Endothelial cell of umbilical vein (primary cell): ENCODE measurements at regions not wholly inside any gene's neighbourhood (a gene's known extent, or its start where the extent isn't known, plus 50 kb on each side); places are given as distances from the start of the nearest gene placed in this dataset.
A peak's percentile ranks its signal among the peaks of the same experiment; 100 is the strongest.

Source experiments
- BruUV-seq: library from RNA; stranded (reverse); fragments of 400-500 nt; replicated peaks from 2 replicates; lab custom pipeline; 2021; lab: Mats Ljungman, UMichigan
- CTCF ChIA-PET: fragments of 300-600, 350-600 bp; sonication (Branson Sonifier 250); formaldehyde crosslinking; loops from one replicate; lab custom pipeline; 2021; ENCODE audit warnings: antibody characterized with exemption, inconsistent platforms; lab: Charles Lee
- POLR2A ChIA-PET: fragments of 300-600, 350-600 bp; sonication (Branson Sonifier 250); formaldehyde crosslinking; loops from one replicate; lab custom pipeline; 2021; ENCODE audit warnings: antibody characterized with exemption, inconsistent platforms; lab: Charles Lee
- DNase-seq: peaks from one replicate; pipeline ENCODE4 v3.0.0-alpha.2; 2011; ENCODE audit warnings: low read depth, low spot score
- FAIRE-seq: peaks from 2 replicates; lab custom pipeline; 2011; peaks lifted over from hg19 to GRCh38; lab: Jason Lieb, UNC
- H2AFZ ChIP-seq: 2 replicates; pipeline ENCODE4 v1.6.0; 2012; ENCODE audit warnings: low read depth, low read length, control low read depth, inconsistent platforms
- H3K27ac ChIP-seq: 2 replicates; pipeline ENCODE4 v1.5.1; 2011; ENCODE audit warnings: low read depth, mild to moderate bottlenecking, control low read depth, low read length, moderate library complexity; ENCODE audit not compliant: insufficient read depth
- H3K27me3 ChIP-seq, 2 experiments: 2 replicates each; pipeline versions ENCODE4 v1.6.0 to v1.6.1; 2011; ENCODE audit warnings: low read length in 2 of 2, mixed read lengths in 1 of 2; ENCODE audit not compliant: control insufficient read depth in 2 of 2, insufficient read depth in 2 of 2
- H3K36me3 ChIP-seq, 2 experiments: 2 replicates in 1 of 2; 3 replicates in 1 of 2; pipeline ENCODE4 v1.5.1; 2011; ENCODE audit warnings: low read length in 2 of 2, mild to moderate bottlenecking in 1 of 2, moderate library complexity in 1 of 2; ENCODE audit not compliant: control insufficient read depth in 2 of 2, insufficient read depth in 2 of 2; ENCODE audit errors: extremely low read depth in 1 of 2
- H3K4me1 ChIP-seq: 3 replicates; pipeline ENCODE4 v1.5.1; 2011; ENCODE audit warnings: mild to moderate bottlenecking, low read length; ENCODE audit not compliant: control insufficient read depth, insufficient read depth; ENCODE audit errors: extremely low read depth
- H3K4me2 ChIP-seq: 2 replicates; pipeline ENCODE4 v1.6.1; 2011; ENCODE audit warnings: low read length, control low read depth, mixed read lengths; ENCODE audit not compliant: insufficient read depth
- H3K4me3 ChIP-seq, 3 experiments: fragments of 200-600 bp in 1 of 3; sonication (generic), shearing (Covaris generic) in 1 of 3; replicated peaks in 1 of 3; 2 replicates each; pipeline ENCODE4 v1.5.1; 2011 to 2016; ENCODE audit warnings: control low read depth in 3 of 3, low read length in 3 of 3, mild to moderate bottlenecking in 2 of 3, inconsistent platforms in 1 of 3, low read depth in 1 of 3, moderate library complexity in 1 of 3; ENCODE audit not compliant: insufficient read depth in 1 of 3
- H3K79me2 ChIP-seq: 2 replicates; pipeline ENCODE4 v1.6.0; 2012; ENCODE audit warnings: low read length, inconsistent platforms; ENCODE audit not compliant: control insufficient read depth, insufficient read depth
- H3K9ac ChIP-seq: replicated peaks from 2 replicates; pipeline ENCODE3; 2011; ENCODE audit warnings: low read length, control low read depth; ENCODE audit not compliant: insufficient read depth; ENCODE audit errors: extremely low read depth
- H3K9me1 ChIP-seq: replicated peaks from 3 replicates; pipeline ENCODE4 v1.6.0; 2011; ENCODE audit warnings: mild to moderate bottlenecking, low read length; ENCODE audit not compliant: control insufficient read depth, insufficient read depth; ENCODE audit errors: extremely low read depth
- H3K9me3 ChIP-seq: replicated peaks from 2 replicates; pipeline ENCODE4 v1.5.1; 2012; ENCODE audit warnings: low read length, inconsistent platforms; ENCODE audit not compliant: control insufficient read depth, insufficient read depth
- H4K20me1 ChIP-seq: replicated peaks from 2 replicates; pipeline ENCODE3; 2011; ENCODE audit warnings: mild to moderate bottlenecking, low read length; ENCODE audit not compliant: control insufficient read depth, insufficient read depth; ENCODE audit errors: extremely low read depth
- FOS ChIP-seq: IDR thresholded peaks from 2 replicates; pipeline ENCODE4 v1.6.1; 2011; ENCODE audit warnings: mild to moderate bottlenecking, low read length, moderate library complexity, borderline replicate concordance; ENCODE audit not compliant: insufficient read depth
- JUN ChIP-seq: IDR thresholded peaks from 2 replicates; pipeline ENCODE4 v1.6.1; 2011; ENCODE audit warnings: borderline replicate concordance, low read depth; ENCODE audit not compliant: insufficient read length, insufficient read depth
- MAX ChIP-seq: IDR thresholded peaks from 2 replicates; pipeline ENCODE4 v1.6.1; 2011; ENCODE audit not compliant: insufficient read depth, insufficient read length
- MYC ChIP-seq: IDR thresholded peaks from one replicate; pipeline ENCODE4 v1.6.1; 2011; ENCODE audit warnings: mild to moderate bottlenecking, low read depth, low read length
- POLR2A ChIP-seq: IDR thresholded peaks from 2 replicates; pipeline ENCODE4 v1.6.1; 2012; ENCODE audit warnings: low read depth, mild to moderate bottlenecking, control low read depth, low read length
- dilution Hi-C: fragments of 300-500 bp; cut with MboI; formaldehyde crosslinking; loops from one replicate; pipeline ENCODE4 v1.15.0; 2019; ENCODE audit warnings: low sequenced_read_pairs; ENCODE audit not compliant: extremely low pct_ligation_motif_present
- intact Hi-C: fragments of 100-400 bp; cut with micrococcal nuclease; formaldehyde crosslinking; loops from one replicate; pipeline ENCODE4 v1.10.0; 2022
- TF ChIP-seq, protein P1 (sequence below), 2 donors: IDR thresholded peaks; 1 replicate in 1 of 2; 2 replicates in 1 of 2; pipeline ENCODE4 v1.5.1; 2011; ENCODE audit warnings: low read length in 2 of 2, mild to moderate bottlenecking in 2 of 2, moderate library complexity in 2 of 2, control low read depth in 1 of 2, inconsistent platforms in 1 of 2, low read depth in 1 of 2; ENCODE audit not compliant: insufficient read depth in 1 of 2; ENCODE audit errors: extremely low read depth in 1 of 2

DNA sequence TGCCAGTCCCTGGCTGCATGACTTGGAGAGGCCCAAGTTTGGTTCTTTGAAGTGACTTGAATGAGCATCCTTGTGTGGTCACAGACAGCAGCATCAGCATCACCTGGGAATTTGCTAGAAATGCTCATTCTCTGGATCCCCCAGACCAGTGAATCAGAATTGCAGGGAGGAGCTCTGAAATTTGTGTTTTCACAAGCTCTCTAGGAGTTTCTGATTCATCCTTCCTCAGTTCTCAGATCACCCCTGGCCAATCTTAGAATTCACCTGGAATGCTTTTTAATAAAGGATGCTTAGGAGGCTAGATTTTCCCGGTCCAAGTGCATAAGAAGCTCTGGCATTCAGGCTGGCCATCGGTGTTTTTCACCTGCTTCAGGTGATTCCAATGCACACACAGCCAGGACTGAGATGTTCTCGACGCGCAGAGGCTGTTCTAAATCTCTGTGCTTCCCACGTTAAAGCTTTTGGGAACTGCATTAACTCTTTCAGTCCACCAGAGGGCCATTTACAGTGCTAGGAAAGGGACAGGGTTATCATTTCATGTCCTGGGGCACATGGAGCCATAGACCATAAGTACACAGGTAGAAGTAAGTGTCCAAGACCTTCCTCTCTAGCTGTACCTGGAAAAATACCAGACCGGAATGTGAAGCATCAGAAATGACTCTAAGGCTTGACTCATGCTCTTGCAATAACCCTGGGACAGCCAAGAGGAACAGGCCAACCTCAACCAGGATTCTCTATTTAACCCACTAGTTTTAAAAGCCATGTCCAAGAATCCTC, 85.7 kb upstream of the XYLT1 start:
- POLR2A ChIA-PET: no interaction called here
- no peak for DNase-seq
- Histone ChIP-seq H4K20me1 (no peaks in the 10 kb centered on the region), H2AFZ (no peak overlapping the region), H3K9ac (no peak overlapping the region), H3K36me3 (no peaks in the 10 kb centered on the region), H3K4me2 (no peak overlapping the region), H3K27ac (no peak overlapping the region), H3K9me1 (no peaks in the 10 kb centered on the region), H3K9me3 (no peaks in the 10 kb centered on the region), H3K79me2 (no peaks in the 10 kb centered on the region), H3K4me1 (no peaks in the 10 kb centered on the region), H3K27me3 (no peaks in the 10 kb centered on the region), H3K4me3 (no peak overlapping the region)
- intact Hi-C loops: no loop called here
- dilution Hi-C loops: no loop called here
- no peak for FAIRE-seq
- TF ChIP-seq, protein P1, sequence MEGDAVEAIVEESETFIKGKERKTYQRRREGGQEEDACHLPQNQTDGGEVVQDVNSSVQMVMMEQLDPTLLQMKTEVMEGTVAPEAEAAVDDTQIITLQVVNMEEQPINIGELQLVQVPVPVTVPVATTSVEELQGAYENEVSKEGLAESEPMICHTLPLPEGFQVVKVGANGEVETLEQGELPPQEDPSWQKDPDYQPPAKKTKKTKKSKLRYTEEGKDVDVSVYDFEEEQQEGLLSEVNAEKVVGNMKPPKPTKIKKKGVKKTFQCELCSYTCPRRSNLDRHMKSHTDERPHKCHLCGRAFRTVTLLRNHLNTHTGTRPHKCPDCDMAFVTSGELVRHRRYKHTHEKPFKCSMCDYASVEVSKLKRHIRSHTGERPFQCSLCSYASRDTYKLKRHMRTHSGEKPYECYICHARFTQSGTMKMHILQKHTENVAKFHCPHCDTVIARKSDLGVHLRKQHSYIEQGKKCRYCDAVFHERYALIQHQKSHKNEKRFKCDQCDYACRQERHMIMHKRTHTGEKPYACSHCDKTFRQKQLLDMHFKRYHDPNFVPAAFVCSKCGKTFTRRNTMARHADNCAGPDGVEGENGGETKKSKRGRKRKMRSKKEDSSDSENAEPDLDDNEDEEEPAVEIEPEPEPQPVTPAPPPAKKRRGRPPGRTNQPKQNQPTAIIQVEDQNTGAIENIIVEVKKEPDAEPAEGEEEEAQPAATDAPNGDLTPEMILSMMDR (IDR thresholded peaks at IDR 0.05; ENCODE audit: extremely low read depth in 1 of 2, insufficient read depth in 1 of 2, low read depth in 1 of 2, low read length in 2 of 2): peak; percentile 8 to 24
- TF ChIP-seq FOS (no peak), MYC (no peak), JUN (no peak), MAX (no peak), POLR2A (no peak)
- CTCF ChIA-PET: no interaction called here
- BruUV-seq: no TSS peak
